ENCODE measurements at regions not wholly inside any gene's neighbourhood (a gene's known extent, or its start where the extent isn't known, plus 50 kb on each side); places are given as distances from the start of the nearest gene placed in this dataset.
"Not testable (repeated sequence)": the region's sequence is repeated elsewhere in the genome, so short reads cannot be mapped to it uniquely, and the experiment has no call there.

DNA sequence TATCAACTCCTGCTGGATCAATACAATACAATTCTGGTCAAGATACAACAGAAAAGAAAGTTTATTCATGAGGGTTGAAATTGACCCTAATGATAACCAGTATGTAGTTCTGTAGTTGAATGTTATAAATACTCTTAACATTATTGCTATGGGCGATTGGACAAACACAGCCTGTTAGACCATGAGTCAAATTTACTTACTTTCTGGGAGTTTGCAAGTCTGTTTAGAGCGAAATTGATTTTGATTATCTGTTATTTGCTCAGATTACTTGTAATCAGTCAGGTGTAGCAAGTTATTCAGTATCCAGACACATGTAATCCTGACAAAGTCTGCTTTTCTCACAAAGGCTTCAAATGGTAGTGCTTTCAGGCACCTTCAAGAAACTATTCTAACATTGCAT lies 216.6 kb upstream of the B3GALT2 start:
- no peak for DNase-seq

DNA sequence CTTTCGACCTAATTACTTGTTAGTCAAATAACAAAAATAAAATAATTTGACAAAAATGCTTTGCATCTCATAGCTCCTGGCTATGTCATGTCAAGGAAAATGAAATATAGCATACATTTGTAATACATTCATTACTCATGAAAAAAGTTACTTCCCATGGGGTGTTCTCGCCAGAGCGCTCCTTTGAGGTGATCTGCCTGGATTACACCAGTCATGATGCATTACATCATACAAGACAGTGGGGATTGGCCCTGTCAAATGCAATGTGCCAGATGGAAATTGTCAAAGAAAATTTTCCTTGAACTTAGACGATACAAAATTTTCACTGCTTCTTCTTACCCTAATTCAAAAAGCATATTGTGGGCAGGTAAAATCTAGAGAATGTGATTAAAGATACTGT lies 215.6 kb upstream of the B3GALT2 start:
- no peak for DNase-seq

DNA sequence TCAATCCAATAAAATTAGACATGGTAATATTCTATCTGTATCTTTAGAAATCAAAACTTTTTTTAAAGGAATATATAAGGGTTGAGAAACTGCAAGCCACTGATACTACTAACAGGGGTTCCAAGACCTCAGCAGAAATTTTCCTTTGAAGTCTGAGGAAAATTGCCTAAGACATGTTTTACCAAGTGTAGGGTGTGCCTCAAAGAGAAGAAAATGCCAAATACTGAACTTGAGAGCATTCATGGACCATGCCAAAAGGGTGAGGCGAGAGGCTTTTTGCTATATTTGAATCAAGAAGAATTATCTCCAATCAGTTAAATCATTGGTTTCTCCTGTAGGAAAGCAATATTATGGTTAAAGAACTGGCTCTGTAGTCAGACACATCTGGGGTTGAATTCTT lies 207.9 kb upstream of the B3GALT2 start:
- DNase-seq, result no peak

- no peak for DNase-seq
Observed at GRCh38 chr1:193392686-193393085, 206.3 kb upstream of the B3GALT2 start.

DNA sequence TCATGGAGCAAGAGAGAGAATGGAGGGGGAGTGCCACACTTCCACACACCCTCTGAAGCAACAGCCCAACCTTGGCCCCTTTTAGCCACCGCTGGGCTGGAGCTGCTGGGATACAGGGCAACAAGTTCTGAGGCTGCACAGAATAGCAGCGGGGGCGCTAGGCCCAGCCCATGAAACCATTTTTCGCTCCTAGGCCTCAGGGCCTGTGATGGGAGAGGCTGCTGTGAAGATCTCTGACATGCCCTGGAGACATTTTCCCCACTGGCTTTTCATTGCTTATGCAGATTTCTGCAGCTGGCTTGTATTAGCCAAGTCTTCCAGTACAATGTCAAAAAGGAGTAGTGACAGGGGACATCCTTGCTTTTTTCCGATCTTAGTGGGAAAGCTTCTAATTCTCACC lies 202.3 kb upstream of the B3GALT2 start:
- no peak for DNase-seq

DNA sequence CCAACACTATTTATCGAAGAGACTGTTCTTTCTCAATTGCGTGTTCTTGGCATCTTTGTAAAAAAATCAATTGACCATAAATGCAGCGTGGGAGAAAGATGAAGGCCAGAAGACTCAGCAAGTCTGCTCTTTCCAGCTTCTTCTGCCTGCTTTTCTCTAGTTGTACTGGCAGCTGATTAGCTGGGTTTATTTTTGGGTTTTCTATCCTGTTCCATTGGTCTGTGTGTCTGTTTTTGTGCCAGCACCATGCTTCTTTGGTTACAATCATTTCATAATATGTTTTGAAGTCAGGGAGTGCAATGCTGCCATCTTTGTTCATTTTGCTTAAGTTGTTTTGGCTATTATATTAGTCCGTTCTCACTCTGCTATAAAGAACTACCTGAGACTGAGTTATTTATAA lies 201.8 kb upstream of the B3GALT2 start:
- DNase-seq, result no peak

GRCh38 chr1:193387406-193387805 lies 201.0 kb upstream of the B3GALT2 start:
- no peak for DNase-seq

DNA sequence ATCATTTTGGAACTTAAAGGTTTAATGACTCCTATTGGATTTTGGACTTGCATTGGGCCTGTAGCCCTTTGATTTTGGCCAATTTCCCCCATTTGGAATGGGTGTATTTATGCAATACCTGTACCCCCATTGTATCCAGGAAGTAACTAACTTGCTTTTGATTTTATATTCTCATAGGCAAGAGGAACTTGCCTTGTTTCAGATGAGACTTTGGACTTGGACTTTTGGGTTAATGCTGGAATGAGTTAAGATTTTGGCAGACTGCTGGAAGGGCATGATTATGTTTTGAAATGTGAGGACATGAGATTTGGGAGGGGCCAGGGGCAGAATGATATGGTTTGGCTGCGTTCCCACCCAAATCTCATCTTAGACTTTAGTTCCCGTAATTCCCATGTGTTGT lies 192.0 kb upstream of the B3GALT2 start:
- not testable (repeated sequence) for DNase-seq

- DNase-seq, result no peak
Observed at GRCh38 chr1:193377472-193377871, 191.1 kb upstream of the B3GALT2 start.

GRCh38 chr1:193372553-193372952 lies 186.1 kb upstream of the B3GALT2 start:
- no peak for DNase-seq

GRCh38 chr1:193368302-193368701 lies 181.9 kb upstream of the B3GALT2 start:
- DNase-seq, result no peak

- no peak for DNase-seq
Observed at GRCh38 chr1:193367863-193368262, 181.4 kb upstream of the B3GALT2 start.

DNA sequence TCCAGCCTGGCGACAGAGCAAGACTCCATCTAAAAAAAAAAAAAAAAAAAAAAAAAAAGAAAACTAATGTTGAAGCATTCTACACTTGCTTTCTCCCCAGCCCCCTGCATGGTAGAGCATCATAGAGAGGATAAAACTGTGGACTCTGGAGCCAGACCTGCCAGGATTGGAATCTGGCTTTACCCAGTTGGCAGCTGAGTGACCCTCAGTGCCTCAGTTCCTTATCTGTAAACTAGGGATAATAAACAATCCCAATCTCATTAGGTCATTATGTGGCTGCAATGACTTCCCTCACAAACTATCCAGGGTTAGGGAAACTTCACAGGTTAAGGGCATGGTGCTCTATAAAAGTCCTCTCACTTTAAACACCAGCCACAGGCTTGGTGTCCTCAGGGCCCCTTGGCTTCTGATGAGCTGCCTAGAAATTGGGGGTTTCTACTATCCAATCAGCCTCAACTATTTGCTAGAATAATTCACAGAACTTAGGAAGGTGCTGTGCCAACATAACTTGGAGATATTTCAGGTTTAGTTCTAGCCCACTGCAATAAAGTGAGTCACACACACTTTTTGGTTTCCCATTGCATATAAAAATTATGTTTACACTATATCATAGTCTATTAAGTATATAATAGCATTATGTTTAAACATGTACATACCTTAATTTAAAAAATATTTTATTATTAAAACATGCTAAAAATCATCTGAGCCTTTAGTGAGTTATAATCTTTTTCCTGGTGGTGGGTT lies 180.5 kb upstream of the B3GALT2 start:
- no peak for DNase-seq

- DNase-seq, result no peak
Observed at GRCh38 chr1:193365966-193366365, 179.6 kb upstream of the B3GALT2 start.

- no peak for DNase-seq
Observed at GRCh38 chr1:193359631-193360030, 173.2 kb upstream of the B3GALT2 start.

GRCh38 chr1:193358419-193358818 lies 172.0 kb upstream of the B3GALT2 start:
- no peak for DNase-seq

DNA sequence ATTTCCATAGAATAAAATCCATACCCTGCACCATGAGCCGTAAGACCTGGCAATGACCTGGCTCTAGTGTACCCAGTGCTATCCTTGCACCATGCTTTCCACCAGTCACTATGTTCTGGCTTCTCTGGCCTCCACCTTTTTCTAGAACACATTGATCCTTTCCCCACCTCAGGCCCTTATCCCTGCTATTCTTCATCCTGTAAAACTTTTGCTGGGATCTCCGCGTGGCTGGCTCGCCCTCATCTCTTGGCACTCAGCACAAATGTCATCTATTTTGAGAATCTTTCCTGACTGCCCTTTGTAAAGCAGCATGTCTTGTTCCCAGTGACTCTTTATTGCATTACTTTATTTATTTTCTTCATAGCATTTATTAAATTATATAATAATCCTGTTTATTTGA lies 169.8 kb upstream of the B3GALT2 start:
- DNase-seq, result no peak

DNA sequence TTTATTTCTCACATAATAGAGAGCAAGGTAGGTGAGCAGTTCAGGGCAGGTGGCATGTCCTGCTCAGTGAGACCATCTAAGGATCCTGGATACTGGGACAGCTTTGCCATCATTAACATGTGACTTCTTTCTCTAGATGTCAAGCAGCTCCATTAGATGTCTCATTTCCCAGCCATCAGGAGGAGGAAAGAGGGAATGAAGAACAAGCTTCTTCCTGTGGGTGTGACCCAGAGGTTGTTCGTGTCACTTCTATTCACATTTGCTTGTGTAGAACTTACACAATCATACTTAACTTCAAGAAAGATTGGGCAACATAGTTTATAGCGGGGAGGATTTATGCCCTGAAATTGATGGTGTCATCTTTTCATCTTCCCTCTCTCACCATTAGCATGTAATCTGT lies 169.2 kb upstream of the B3GALT2 start:
- no peak for DNase-seq

- DNase-seq, result no peak
Observed at GRCh38 chr1:193355178-193355577, 168.8 kb upstream of the B3GALT2 start.

DNA sequence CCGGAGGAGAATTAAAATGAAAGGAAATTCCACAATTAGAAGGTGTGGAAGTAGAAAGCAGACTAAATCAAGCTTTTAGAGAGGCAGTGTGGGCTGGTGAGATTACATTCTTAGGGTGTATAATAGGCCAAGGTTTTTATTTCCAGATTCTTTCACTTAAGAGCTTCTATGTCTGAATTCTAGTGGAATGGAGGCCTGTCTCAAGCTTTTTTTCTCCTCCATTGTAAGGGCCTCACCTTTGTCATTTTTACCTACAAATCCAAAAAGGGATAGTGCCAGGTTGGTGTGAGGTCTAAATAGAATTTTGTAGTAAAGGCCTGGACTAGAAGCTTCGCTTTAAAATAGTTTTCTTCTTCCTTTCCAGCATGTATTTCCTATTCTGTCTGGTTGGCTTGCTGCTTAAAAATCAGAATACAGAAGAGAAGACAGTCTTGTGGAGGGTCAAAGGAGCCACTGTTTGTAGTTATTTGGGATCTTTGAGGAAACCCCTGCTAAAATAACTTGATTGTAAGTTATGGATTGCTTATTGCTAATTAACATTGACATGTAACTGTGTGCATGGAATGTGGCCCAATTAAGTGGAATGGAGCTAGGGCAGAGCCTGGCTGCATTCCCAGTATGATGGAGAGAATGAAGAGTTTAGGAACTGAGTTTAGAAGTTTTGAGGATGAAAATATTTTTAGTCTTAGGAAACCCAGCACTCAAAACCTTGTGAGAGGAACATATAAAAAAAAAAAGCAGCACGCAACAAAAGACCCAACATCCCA lies 162.5 kb upstream of the B3GALT2 start:
- no peak for DNase-seq

GRCh38 chr1:193348091-193348768 lies 161.8 kb upstream of the B3GALT2 start:
- DNase-seq, result no peak

GRCh38 chr1:193346085-193346484 lies 159.7 kb upstream of the B3GALT2 start:
- no peak for DNase-seq

DNA sequence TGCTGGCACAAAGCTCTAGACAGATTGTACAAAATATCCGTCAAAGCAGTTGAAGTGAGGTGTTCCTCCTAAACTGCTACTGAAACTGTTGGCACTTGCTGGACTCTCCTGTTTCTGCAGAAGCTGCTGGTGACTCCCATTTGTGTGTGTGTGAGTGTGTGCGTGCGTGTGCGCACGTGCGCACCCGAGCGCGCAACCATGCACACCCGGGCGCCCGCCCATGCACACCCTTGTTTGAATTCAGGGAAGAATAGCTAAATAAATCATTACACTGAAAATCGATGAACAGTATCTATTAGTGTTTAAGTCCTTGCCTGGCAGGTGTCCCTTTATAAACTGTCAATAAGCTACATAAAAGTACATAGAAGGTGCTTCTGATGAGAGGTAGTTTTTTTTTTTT lies 156.4 kb upstream of the B3GALT2 start:
- DNase-seq, result no peak

DNA sequence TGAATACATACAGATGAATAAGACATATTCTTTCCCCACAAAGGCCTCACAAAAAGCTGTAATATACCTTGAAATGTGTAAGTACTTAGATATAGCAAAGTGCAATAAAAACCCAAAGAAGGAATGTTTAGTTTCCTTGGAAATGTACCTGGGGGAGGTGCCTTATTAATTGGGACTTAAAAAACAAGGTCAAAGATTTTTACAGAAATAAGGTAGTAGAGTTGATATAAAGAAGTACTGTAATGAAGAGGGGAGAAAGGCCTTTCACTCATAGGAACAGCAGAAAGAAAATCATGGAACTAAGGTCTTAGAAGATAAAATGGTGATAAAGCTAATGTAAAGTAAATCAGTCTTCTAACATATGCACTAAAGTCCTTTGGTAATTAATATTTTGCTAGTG lies 153.9 kb upstream of the B3GALT2 start:
- DNase-seq, result no peak
